PC-9 (cell line): ENCODE measurements at regions not wholly inside any gene's neighbourhood (a gene's known extent, or its start where the extent isn't known, plus 50 kb on each side); places are given as distances from the start of the nearest gene placed in this dataset.

ENCODE experiments used
- EZH2 ChIP-seq: fragments of 200-600 bp; sonication (generic); IDR thresholded peaks from 2 replicates; pipeline ENCODE4 v1.8.0; 2017; ENCODE audit warnings: antibody characterized with exemption, low read depth
- TF ChIP-seq, protein P1 (sequence below): fragments of 200-600 bp; sonication (generic); conservative IDR thresholded peaks from 2 replicates; pipeline ENCODE4 v1.6.1; 2017; ENCODE audit warnings: mixed run types, antibody characterized with exemption, mild to moderate bottlenecking, moderate library complexity

DNA sequence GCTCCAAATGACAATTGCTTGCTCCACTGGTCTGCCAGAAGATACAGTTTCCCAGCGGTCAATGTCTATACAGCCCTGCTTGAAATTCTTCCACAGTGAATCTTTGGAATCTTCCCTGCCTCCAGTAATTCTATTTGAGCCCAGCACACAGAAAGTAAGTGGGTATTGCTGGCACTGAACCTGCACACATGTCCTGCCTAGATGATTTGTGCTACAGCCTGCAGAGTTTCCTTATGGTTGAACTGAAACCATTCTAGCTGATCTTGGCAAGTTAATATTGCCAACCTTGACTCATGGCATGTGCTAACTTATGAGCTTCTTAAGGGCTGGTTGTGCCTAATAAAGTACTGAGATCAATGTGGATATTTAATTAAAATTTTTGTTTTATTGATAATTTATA, 553.8 kb upstream of the GNPDA2 start:
- TF ChIP-seq, protein P1, sequence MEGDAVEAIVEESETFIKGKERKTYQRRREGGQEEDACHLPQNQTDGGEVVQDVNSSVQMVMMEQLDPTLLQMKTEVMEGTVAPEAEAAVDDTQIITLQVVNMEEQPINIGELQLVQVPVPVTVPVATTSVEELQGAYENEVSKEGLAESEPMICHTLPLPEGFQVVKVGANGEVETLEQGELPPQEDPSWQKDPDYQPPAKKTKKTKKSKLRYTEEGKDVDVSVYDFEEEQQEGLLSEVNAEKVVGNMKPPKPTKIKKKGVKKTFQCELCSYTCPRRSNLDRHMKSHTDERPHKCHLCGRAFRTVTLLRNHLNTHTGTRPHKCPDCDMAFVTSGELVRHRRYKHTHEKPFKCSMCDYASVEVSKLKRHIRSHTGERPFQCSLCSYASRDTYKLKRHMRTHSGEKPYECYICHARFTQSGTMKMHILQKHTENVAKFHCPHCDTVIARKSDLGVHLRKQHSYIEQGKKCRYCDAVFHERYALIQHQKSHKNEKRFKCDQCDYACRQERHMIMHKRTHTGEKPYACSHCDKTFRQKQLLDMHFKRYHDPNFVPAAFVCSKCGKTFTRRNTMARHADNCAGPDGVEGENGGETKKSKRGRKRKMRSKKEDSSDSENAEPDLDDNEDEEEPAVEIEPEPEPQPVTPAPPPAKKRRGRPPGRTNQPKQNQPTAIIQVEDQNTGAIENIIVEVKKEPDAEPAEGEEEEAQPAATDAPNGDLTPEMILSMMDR: no peak
- no peak for TF ChIP-seq EZH2
